Keratinocyte (primary cell): ENCODE measurements at regions not wholly inside any gene's neighbourhood (a gene's known extent, or its start where the extent isn't known, plus 50 kb on each side); places are given as distances from the start of the nearest gene placed in this dataset.

Experiments
- DNase-seq: peaks from one replicate; pipeline ENCODE4 v3.0.0-alpha.2; 2011; ENCODE audit warnings: low read depth, missing footprints, low spot score
- FAIRE-seq: peaks from 2 replicates; lab custom pipeline; 2011; peaks lifted over from hg19 to GRCh38; lab: Jason Lieb, UNC
- H2AFZ ChIP-seq: 2 replicates; pipeline ENCODE4 v1.6.0; 2012; ENCODE audit warnings: low read length, control low read depth, inconsistent platforms; ENCODE audit not compliant: control insufficient read depth
- H3K27ac ChIP-seq: 2 replicates; pipeline ENCODE4 v1.5.1; 2011; ENCODE audit warnings: low read length; ENCODE audit not compliant: control insufficient read depth, insufficient read depth
- H3K27me3 ChIP-seq: 3 replicates; pipeline ENCODE4 v1.6.0; 2011; ENCODE audit warnings: low read length; ENCODE audit not compliant: control insufficient read depth, insufficient read depth; ENCODE audit errors: extremely low read depth
- H3K36me3 ChIP-seq, 2 experiments: 2 replicates in 1 of 2; 3 replicates in 1 of 2; pipeline ENCODE4 v1.5.1; 2011; ENCODE audit warnings: low read length in 2 of 2, mild to moderate bottlenecking in 1 of 2; ENCODE audit not compliant: control insufficient read depth in 2 of 2, insufficient read depth in 2 of 2; ENCODE audit errors: extremely low read depth in 1 of 2
- H3K4me1 ChIP-seq: 3 replicates; pipeline ENCODE4 v1.5.1; 2011; ENCODE audit warnings: low read length; ENCODE audit not compliant: control insufficient read depth, insufficient read depth; ENCODE audit errors: extremely low read depth
- H3K4me2 ChIP-seq: 3 replicates; pipeline ENCODE4 v1.6.0; 2011; ENCODE audit warnings: low read depth, low read length; ENCODE audit not compliant: control insufficient read depth, insufficient read depth; ENCODE audit errors: extremely low read depth
- H3K4me3 ChIP-seq, 3 experiments: fragments of 200-600 bp in 1 of 3; sonication (generic) in 1 of 3; 2 replicates in 2 of 3; 3 replicates in 1 of 3; pipeline ENCODE4 v1.5.1; 2011 to 2016; ENCODE audit warnings: low read length in 3 of 3, mild to moderate bottlenecking in 3 of 3, control low read depth in 2 of 3, inconsistent platforms in 1 of 3, low read depth in 1 of 3, mixed read lengths in 1 of 3, mixed run types in 1 of 3, moderate library complexity in 1 of 3; ENCODE audit not compliant: control insufficient read depth in 2 of 3, insufficient read depth in 2 of 3; ENCODE audit errors: extremely low read depth in 1 of 3
- H3K79me2 ChIP-seq: 2 replicates; pipeline ENCODE4 v1.6.0; 2012; ENCODE audit warnings: low read length; ENCODE audit not compliant: control insufficient read depth, insufficient read depth
- H3K9ac ChIP-seq: 3 replicates; pipeline ENCODE4 v1.6.0; 2011; ENCODE audit warnings: low read length; ENCODE audit not compliant: control insufficient read depth, insufficient read depth; ENCODE audit errors: extremely low read depth
- H3K9me1 ChIP-seq: 3 replicates; pipeline ENCODE4 v1.6.0; 2011; ENCODE audit warnings: low read length; ENCODE audit not compliant: control insufficient read depth, insufficient read depth; ENCODE audit errors: extremely low read depth
- H3K9me3 ChIP-seq: 2 replicates; pipeline ENCODE4 v1.5.1; 2012; ENCODE audit warnings: low read depth, low read length; ENCODE audit not compliant: control insufficient read depth
- H4K20me1 ChIP-seq: 3 replicates; pipeline ENCODE4 v1.6.0; 2011; ENCODE audit warnings: low read length; ENCODE audit not compliant: control insufficient read depth, insufficient read depth; ENCODE audit errors: extremely low read depth
- CTCF ChIP-seq, 3 experiments: IDR thresholded peaks in 1 of 3; conservative IDR thresholded peaks in 1 of 3; optimal IDR thresholded peaks in 1 of 3; 2 replicates in 2 of 3; 3 replicates in 1 of 3; pipeline versions ENCODE3 to v1.5.1; 2011; ENCODE audit warnings: low read length in 3 of 3, mild to moderate bottlenecking in 3 of 3, moderate library complexity in 2 of 3, control low read depth in 1 of 3, inconsistent platforms in 1 of 3; ENCODE audit not compliant: insufficient read depth in 2 of 3; ENCODE audit errors: extremely low read depth in 1 of 3
- EZH2 ChIP-seq: IDR thresholded peaks from one replicate; pipeline ENCODE4 v1.6.1; 2012; ENCODE audit warnings: inconsistent platforms, mild to moderate bottlenecking, low read length, moderate library complexity
- dilution Hi-C: fragments of 300-500 bp; cut with MboI; formaldehyde crosslinking; loops from one replicate; pipeline ENCODE4 v1.7.0; 2020; ENCODE audit warnings: low sequenced_read_pairs; ENCODE audit not compliant: extremely low pct_ligation_motif_present

DNA sequence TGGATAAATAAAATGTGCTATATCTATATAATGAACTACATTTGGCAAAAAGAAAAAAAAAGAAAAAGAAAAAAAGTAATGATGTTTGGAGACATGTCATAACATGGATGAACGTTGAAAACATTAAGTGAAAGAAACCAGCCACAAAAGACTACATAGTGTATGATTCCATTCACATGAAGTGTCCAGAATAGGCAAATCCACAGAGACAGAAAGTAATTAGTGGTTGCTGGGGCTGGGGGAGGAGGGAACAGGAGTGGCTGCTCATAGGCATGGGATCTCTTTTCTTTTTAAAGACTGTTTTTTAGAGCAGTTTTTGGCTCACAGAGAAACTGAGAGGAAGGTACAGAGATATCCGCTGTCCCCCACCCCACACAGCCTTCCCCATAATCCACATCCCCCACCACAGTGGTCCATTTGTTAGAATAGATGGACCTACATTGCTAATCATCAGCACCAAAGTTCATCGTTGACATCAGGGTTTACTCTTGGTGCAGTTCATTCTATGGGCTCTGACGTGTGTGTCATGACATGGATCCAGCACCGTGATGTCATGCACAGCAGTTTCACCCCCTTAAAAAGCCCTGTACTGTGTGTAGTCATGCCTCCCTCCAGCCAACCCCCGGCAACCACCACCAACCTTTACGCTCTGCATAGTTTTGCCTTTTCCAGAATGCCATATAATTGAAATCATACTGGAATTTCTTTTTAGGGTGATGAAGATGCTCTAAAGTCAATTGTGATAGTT lies 240.9 kb upstream of the RREB1 start:
- Histone ChIP-seq H3K27ac (no peak overlapping the region), H2AFZ (peak overlapping the region; percentile 1), H3K4me3 (no peak overlapping the region), H3K9me3 (no peaks in the 10 kb centered on the region), H3K9ac (no peak overlapping the region), H3K9me1 (no peaks in the 10 kb centered on the region), H3K36me3 (no peaks in the 10 kb centered on the region), H4K20me1 (no peaks in the 10 kb centered on the region), H3K4me2 (no peak overlapping the region), H3K4me1 (no peaks in the 10 kb centered on the region), H3K27me3 (no peaks in the 10 kb centered on the region), H3K79me2 (no peaks in the 10 kb centered on the region)
- DNase-seq (no peak), FAIRE-seq (no peak)
- no peak for TF ChIP-seq EZH2
- no peak for TF ChIP-seq CTCF (optimal IDR thresholded peaks at IDR 0.05 in 1 of 3, IDR thresholded peaks at IDR 0.05 in 1 of 3, conservative IDR thresholded peaks at IDR 0.05 in 1 of 3; ENCODE audit: extremely low read depth in 1 of 3, insufficient read depth in 2 of 3, low read length in 3 of 3)
- dilution Hi-C loops = no loop called here

GRCh38 chr6:6867404-6867799 lies 240.4 kb upstream of the RREB1 start:
- H3K79me2 ChIP-seq = no peaks in the 10 kb centered on the region
- TF ChIP-seq EZH2 (no peak), CTCF (optimal IDR thresholded peaks at IDR 0.05 in 1 of 3, IDR thresholded peaks at IDR 0.05 in 1 of 3, conservative IDR thresholded peaks at IDR 0.05 in 1 of 3; ENCODE audit: extremely low read depth in 1 of 3, insufficient read depth in 2 of 3, low read length in 3 of 3) (no peak)
- no peaks in the 10 kb centered on the region for H3K9me1 ChIP-seq
- H3K27ac ChIP-seq = no peak overlapping the region
- no peak for DNase-seq
- dilution Hi-C loops = no loop called here
- no peaks in the 10 kb centered on the region for H4K20me1 ChIP-seq
- H2AFZ ChIP-seq = no peak overlapping the region
- FAIRE-seq = no peak
- no peak overlapping the region for H3K4me3 ChIP-seq
- no peak overlapping the region for H3K4me2 ChIP-seq
- no peaks in the 10 kb centered on the region for H3K4me1 ChIP-seq
- no peaks in the 10 kb centered on the region for H3K27me3 ChIP-seq
- no peak overlapping the region for H3K9ac ChIP-seq
- H3K9me3 ChIP-seq = no peaks in the 10 kb centered on the region
- no peaks in the 10 kb centered on the region for H3K36me3 ChIP-seq
